ENCODE measurements at regions not wholly inside any gene's neighbourhood (a gene's known extent, or its start where the extent isn't known, plus 50 kb on each side); places are given as distances from the start of the nearest gene placed in this dataset.

GRCh38 chr1:55937840-55938375 lies 641.5 kb downstream of the PLPP3 start:
- no peak for DNase-seq (ENCODE audit: low read depth)
- in situ Hi-C loops (cut with HindIII; ENCODE audit: low pct_unique_long_range_greater_than_20kb, low sequenced_read_pairs) = no loop called here

GRCh38 chr1:55935236-55935635 lies 644.1 kb downstream of the PLPP3 start:
- no peak for DNase-seq (ENCODE audit: low read depth)
- in situ Hi-C loops (cut with HindIII; ENCODE audit: low pct_unique_long_range_greater_than_20kb, low sequenced_read_pairs) = no loop called here

GRCh38 chr1:55932402-55932801 lies 647.0 kb downstream of the PLPP3 start:
- in situ Hi-C loops (cut with HindIII; ENCODE audit: low pct_unique_long_range_greater_than_20kb, low sequenced_read_pairs) = no loop called here
- no peak for DNase-seq (ENCODE audit: low read depth)

DNA sequence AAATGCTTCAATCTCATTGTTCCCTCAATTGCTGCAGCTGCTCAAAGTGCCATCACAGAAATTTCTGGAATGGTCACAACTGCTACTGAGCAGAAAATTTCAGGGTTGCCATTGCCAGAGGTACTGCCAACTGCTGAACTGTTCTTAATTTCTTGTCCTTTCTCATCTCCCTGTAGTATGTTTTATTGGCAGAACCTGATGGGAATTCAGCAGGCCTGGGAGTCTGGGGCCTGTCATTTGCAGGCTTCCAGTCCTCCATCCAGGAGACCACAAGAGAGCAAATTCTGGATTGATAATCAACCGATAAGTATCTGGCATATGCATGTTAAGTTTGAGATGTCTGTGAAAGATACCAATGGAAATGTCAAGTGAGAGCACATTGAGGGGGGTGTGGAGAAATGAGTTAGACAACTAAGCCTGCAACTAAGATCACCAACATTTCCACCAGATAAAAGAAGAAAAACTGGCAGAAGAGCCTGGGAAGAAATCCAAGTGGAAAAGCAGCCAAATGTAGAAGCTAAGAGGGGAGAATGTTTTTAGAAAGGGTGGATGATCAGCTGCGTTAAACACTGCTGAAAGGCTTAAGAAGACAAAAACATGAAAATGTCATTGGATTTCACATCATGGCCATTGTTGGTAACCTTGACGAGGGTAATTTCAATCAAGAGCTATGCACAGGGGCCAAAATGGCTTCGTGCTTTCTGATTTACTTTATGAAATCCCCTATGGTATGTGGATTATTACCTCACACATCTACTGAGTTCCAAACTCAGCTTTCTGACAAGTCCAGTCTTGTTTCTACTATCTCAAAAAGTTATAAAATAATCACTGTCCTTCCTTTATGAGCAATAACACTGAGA lies 648.1 kb downstream of the PLPP3 start:
- in situ Hi-C loops (cut with HindIII; ENCODE audit: low pct_unique_long_range_greater_than_20kb, low sequenced_read_pairs) = no loop called here
- no peak for DNase-seq (ENCODE audit: low read depth)

DNA sequence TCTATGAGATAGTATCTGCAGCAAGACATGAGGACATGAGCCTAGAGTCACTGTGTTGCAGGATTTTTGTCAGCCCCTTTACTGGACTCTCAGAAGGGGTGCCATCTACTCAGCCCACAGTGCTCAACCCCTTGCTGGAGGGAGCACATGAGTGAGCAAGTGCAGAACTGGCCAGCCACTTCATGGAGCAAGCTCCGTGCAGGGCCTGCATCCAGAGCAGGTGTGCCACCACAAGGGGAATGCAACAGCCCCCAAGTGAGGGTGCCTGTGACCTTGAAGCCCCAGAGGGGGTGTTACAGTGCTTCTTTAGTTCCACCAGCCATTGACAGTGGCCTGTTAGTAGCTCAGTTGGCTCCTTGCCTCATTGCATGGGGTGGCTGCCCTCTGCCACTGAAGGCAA lies 649.7 kb downstream of the PLPP3 start:
- DNase-seq (ENCODE audit: low read depth) = no peak
- in situ Hi-C loops (cut with HindIII; ENCODE audit: low pct_unique_long_range_greater_than_20kb, low sequenced_read_pairs) = no loop called here

DNA sequence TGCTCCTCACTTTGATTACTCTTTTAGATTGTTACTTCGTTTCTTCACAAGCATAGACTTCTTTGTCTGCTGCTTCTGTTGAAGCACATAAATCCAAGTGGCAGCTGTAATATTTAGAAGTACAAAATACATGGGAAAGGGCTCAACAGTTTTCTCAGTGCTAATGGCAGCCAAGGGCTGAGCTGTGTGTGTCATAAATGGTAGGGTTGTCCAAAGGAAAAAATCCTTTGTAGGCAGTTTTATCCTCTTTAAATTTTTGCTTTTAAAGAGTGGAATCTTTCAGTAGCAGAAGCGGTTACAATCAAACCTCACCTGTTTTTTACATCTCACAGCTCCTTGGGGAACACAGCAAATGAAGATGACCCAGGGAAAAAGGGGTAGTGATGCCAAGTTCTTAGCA lies 650.8 kb downstream of the PLPP3 start:
- DNase-seq (ENCODE audit: low read depth) = no peak
- in situ Hi-C loops (cut with HindIII; ENCODE audit: low pct_unique_long_range_greater_than_20kb, low sequenced_read_pairs) = no loop called here

DNA sequence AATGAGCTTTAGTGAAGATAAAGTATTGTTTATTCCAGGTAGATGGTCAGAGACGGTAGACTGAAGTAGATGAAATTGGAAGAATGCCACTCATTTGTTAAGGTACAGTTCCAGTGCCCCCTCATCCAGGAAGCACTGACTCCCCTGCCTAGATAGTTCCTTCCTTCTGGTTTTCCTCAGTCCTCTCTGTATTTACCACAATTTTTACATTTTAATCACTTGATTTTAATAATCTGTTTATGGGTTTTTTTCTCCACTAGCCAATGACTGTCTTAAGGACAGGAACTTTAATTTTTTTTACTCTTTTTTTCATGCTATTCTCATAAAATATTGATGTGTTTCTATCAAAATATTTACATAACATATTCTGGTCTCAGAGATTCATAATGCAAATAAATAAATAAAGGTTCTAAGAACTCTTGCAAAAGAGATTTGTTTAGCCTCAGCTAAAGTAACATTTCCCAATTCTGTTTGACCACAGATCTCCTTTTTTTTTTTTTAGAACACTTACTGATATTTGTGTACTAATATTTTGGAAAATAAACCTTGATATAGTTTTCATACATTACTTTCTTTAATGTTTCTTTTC lies 651.6 kb downstream of the PLPP3 start:
- in situ Hi-C loops (cut with HindIII; ENCODE audit: low pct_unique_long_range_greater_than_20kb, low sequenced_read_pairs) = no loop called here
- DNase-seq (ENCODE audit: low read depth) = no peak

- DNase-seq (ENCODE audit: low read depth) = no peak
- in situ Hi-C loops (cut with HindIII; ENCODE audit: low pct_unique_long_range_greater_than_20kb, low sequenced_read_pairs) = no loop called here
Measured at GRCh38 chr1:55926906-55927471, 652.4 kb downstream of the PLPP3 start.

GRCh38 chr1:55916907-55917306 lies 662.5 kb downstream of the PLPP3 start:
- in situ Hi-C loops (cut with HindIII; ENCODE audit: low pct_unique_long_range_greater_than_20kb, low sequenced_read_pairs) = no loop called here
- no peak for DNase-seq (ENCODE audit: low read depth)

- in situ Hi-C loops (cut with HindIII; ENCODE audit: low pct_unique_long_range_greater_than_20kb, low sequenced_read_pairs) = no loop called here
- DNase-seq (ENCODE audit: low read depth) = no peak
Measured at GRCh38 chr1:55916481-55916880, 662.9 kb downstream of the PLPP3 start.

DNA sequence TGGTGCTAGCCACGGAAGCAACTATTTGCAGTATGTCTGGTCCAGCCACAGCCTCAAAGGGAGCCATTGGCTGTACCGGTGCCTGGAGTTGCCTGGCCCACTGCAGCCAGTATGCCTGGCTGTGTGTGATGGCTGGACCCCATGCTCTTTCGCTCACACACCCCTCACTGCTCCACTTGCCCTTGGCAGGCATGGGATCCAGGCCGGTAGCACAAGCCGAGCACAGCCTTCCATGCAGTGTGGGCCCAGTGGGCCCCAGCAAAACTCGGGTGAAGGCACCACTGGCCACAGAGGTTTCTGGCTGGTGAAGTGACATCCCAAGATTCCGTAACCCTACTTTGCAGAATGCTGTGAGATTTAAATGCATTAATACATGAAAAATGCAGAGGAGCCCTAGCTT lies 665.8 kb downstream of the PLPP3 start:
- no peak for DNase-seq (ENCODE audit: low read depth)
- in situ Hi-C loops (cut with HindIII; ENCODE audit: low pct_unique_long_range_greater_than_20kb, low sequenced_read_pairs) = no loop called here

GRCh38 chr1:55912438-55912837 lies 666.9 kb downstream of the PLPP3 start:
- in situ Hi-C loops (cut with HindIII; ENCODE audit: low pct_unique_long_range_greater_than_20kb, low sequenced_read_pairs) = no loop called here

DNA sequence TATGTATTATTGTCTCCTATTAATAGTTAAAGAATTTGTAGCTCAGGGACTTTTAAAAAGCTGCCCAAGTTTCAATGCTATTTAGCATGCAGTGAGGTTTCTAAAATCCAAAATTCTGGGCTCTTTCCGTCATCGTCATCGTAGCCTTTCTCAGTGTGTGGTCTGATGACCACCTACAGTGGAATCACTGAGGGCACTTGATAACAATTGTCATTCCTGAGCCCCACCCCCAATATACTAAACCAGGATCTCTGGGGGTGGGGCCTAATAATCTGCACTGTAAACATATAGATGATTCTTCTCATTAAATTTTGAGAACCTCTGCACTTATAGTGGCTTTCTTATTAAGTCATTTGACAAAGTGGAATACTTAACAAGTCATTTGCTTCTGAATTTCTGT lies 674.8 kb downstream of the PLPP3 start:
- in situ Hi-C loops (cut with HindIII; ENCODE audit: low pct_unique_long_range_greater_than_20kb, low sequenced_read_pairs) = no loop called here
- no peak for DNase-seq (ENCODE audit: low read depth)

More at GRCh38 chr1:55912438-55912837, 666.9 kb downstream of the PLPP3 start:
- DNase-seq (ENCODE audit: low read depth) = no peak

- DNase-seq (ENCODE audit: low read depth) = no peak
- in situ Hi-C loops (cut with HindIII; ENCODE audit: low pct_unique_long_range_greater_than_20kb, low sequenced_read_pairs) = no loop called here
Measured at GRCh38 chr1:55898181-55898580, 681.2 kb downstream of the PLPP3 start.

- in situ Hi-C loops (cut with HindIII; ENCODE audit: low pct_unique_long_range_greater_than_20kb, low sequenced_read_pairs) = no loop called here
- DNase-seq (ENCODE audit: low read depth) = no peak
Measured at GRCh38 chr1:55896210-55896609, 681.0 kb upstream of the USP24 start.

GRCh38 chr1:55894521-55894920 lies 679.4 kb upstream of the USP24 start:
- no peak for DNase-seq (ENCODE audit: low read depth)
- in situ Hi-C loops (cut with HindIII; ENCODE audit: low pct_unique_long_range_greater_than_20kb, low sequenced_read_pairs) = no loop called here

DNA sequence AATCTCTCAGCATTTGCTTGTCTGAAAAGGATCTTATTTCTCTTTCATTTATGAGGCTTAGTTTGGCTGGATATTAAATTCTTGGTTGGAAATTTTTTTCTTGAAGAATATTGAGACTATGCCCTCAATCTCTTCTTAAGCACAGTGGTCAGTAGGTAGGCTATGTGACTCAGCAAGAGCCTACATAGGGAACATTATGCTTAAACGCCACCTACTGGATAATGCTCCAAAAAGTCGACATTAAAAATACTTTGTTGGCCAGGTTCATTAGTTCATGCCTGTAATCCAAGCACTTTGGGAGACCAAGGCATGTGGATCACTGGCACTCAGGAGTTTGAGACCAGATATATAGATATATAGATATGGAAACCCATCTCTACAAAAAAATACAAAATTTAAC lies 678.0 kb upstream of the USP24 start:
- in situ Hi-C loops (cut with HindIII; ENCODE audit: low pct_unique_long_range_greater_than_20kb, low sequenced_read_pairs) = no loop called here
- DNase-seq (ENCODE audit: low read depth) = peak; percentile 57

- no peak for DNase-seq (ENCODE audit: low read depth)
- in situ Hi-C loops (cut with HindIII; ENCODE audit: low pct_unique_long_range_greater_than_20kb, low sequenced_read_pairs) = no loop called here
Measured at GRCh38 chr1:55888685-55889317, 673.6 kb upstream of the USP24 start.
